ENCODE measurements at regions not wholly inside any gene's neighbourhood (a gene's known extent, or its start where the extent isn't known, plus 50 kb on each side); places are given as distances from the start of the nearest gene placed in this dataset.

- no peak for TF ChIP-seq EZH2 (IDR thresholded peaks at IDR 0.05; ENCODE audit: low read length, unreplicated experiment)
- no peak for TF ChIP-seq CTCF (conservative IDR thresholded peaks at IDR 0.05; ENCODE audit: low read depth, low read length)
- no peak for TF ChIP-seq EZH2phosphoT487 (IDR thresholded peaks at IDR 0.05; ENCODE audit: borderline replicate concordance, low read length)
Measured at GRCh38 chr2:105645031-105645937, 99.4 kb upstream of the NCK2 start.

All from PC-3 (cell line).